CD14-positive monocyte (primary cell): ENCODE measurements at regions not wholly inside any gene's neighbourhood (a gene's known extent, or its start where the extent isn't known, plus 50 kb on each side); places are given as distances from the start of the nearest gene placed in this dataset.

ENCODE experiments used
- DNase-seq, 3 donors: peaks; one replicate each; pipeline ENCODE4 v3.0.0-alpha.2; 2011 to 2022
- H2AFZ ChIP-seq: 2 replicates; pipeline ENCODE4 v1.6.0; 2012; ENCODE audit warnings: mild to moderate bottlenecking, low read depth, low read length, inconsistent platforms; ENCODE audit not compliant: insufficient read depth, poor library complexity, severe bottlenecking
- H3K27ac ChIP-seq, 2 donors: 1 replicate in 1 of 2; 2 replicates in 1 of 2; pipeline ENCODE4 v1.5.1; 2012 to 2013; ENCODE audit warnings: low read length in 2 of 2, control low read depth in 1 of 2, inconsistent platforms in 1 of 2, low read depth in 1 of 2, mild to moderate bottlenecking in 1 of 2
- H3K27me3 ChIP-seq, 2 donors: one replicate each; pipeline versions ENCODE4 v1.6.0 to v1.6.1; 2011 to 2013; ENCODE audit warnings: low read length in 2 of 2; ENCODE audit not compliant: control insufficient read depth in 2 of 2, insufficient read depth in 2 of 2
- H3K36me3 ChIP-seq, 2 donors: replicated peaks in 1 of 2; 1 replicate in 1 of 2; 2 replicates in 1 of 2; pipeline versions ENCODE4 v1.5.1 to v1.6.1; 2012 to 2013; ENCODE audit warnings: low read length in 2 of 2, control low read depth in 1 of 2, inconsistent platforms in 1 of 2, mild to moderate bottlenecking in 1 of 2; ENCODE audit not compliant: insufficient read depth in 2 of 2, control insufficient read depth in 1 of 2
- H3K4me1 ChIP-seq, 2 donors: 1 replicate in 1 of 2; 2 replicates in 1 of 2; pipeline versions ENCODE4 v1.5.1 to v1.6.1; 2012 to 2013; ENCODE audit warnings: low read length in 2 of 2, control low read depth in 1 of 2, inconsistent platforms in 1 of 2, mild to moderate bottlenecking in 1 of 2, moderate library complexity in 1 of 2; ENCODE audit not compliant: insufficient read depth in 2 of 2, control insufficient read depth in 1 of 2
- H3K4me2 ChIP-seq: replicated peaks from 2 replicates; pipeline ENCODE3; 2012; ENCODE audit warnings: low read length, moderate library complexity, mild to moderate bottlenecking; ENCODE audit not compliant: poor library complexity, severe bottlenecking; ENCODE audit errors: extremely low read depth
- H3K4me3 ChIP-seq, 3 experiments: fragments of 200-600 bp in 1 of 3; sonication (generic) in 1 of 3; replicated peaks in 1 of 3; 1 replicate in 2 of 3; 2 replicates in 1 of 3; pipeline ENCODE4 v1.5.1; 2011 to 2013; ENCODE audit warnings: low read length in 3 of 3, mild to moderate bottlenecking in 3 of 3, control low read depth in 2 of 3, low read depth in 2 of 3, inconsistent platforms in 1 of 3, moderate library complexity in 1 of 3
- H3K79me2 ChIP-seq: 2 replicates; pipeline ENCODE4 v1.6.0; 2012; ENCODE audit warnings: mild to moderate bottlenecking, control low read depth, inconsistent platforms, low read length, moderate library complexity; ENCODE audit not compliant: insufficient read depth
- H3K9ac ChIP-seq: 2 replicates; pipeline ENCODE4 v1.6.0; 2017; ENCODE audit warnings: low read length, mild to moderate bottlenecking; ENCODE audit not compliant: insufficient read depth, poor library complexity, severe bottlenecking
- H3K9me3 ChIP-seq, 2 donors: replicated peaks in 1 of 2; 1 replicate in 1 of 2; 2 replicates in 1 of 2; pipeline versions ENCODE4 v1.5.1 to v1.6.1; 2012 to 2013; ENCODE audit warnings: low read length in 2 of 2, control low read depth in 1 of 2; ENCODE audit not compliant: control insufficient read depth in 1 of 2, insufficient read depth in 1 of 2
- H4K20me1 ChIP-seq: 2 replicates; pipeline ENCODE4 v1.6.0; 2012; ENCODE audit warnings: mild to moderate bottlenecking, low read length, control low read depth, moderate library complexity; ENCODE audit not compliant: insufficient read depth
- H3K27ac Mint-ChIP-seq, 7 donors: one replicate each; pipeline ENCODE4 v1.8.0; 2020; ENCODE audit warnings: mild to moderate bottlenecking in 7 of 7, mixed read lengths in 7 of 7, moderate library complexity in 6 of 7, inconsistent platforms in 2 of 7
- H3K27me3 Mint-ChIP-seq, 3 donors: one replicate each; pipeline ENCODE4 v1.8.0; 2021 to 2022; ENCODE audit warnings: low read depth in 3 of 3, mild to moderate bottlenecking in 3 of 3, mixed read lengths in 3 of 3, moderate library complexity in 3 of 3, inconsistent platforms in 1 of 3
- H3K36me3 Mint-ChIP-seq, 2 donors: one replicate each; pipeline ENCODE4 v1.8.0; 2020; ENCODE audit warnings: mixed read lengths in 2 of 2, inconsistent platforms in 1 of 2, mild to moderate bottlenecking in 1 of 2
- H3K4me1 Mint-ChIP-seq: one replicate; pipeline ENCODE4 v1.8.0; 2020; ENCODE audit warnings: mild to moderate bottlenecking, mixed read lengths
- H3K4me3 Mint-ChIP-seq, 2 donors: one replicate each; pipeline ENCODE4 v1.8.0; 2020; ENCODE audit warnings: mild to moderate bottlenecking in 2 of 2, mixed read lengths in 2 of 2, moderate library complexity in 1 of 2
- H3K9me3 Mint-ChIP-seq, 7 donors: one replicate each; pipeline ENCODE4 v1.8.0; 2020 to 2022; ENCODE audit warnings: mixed read lengths in 7 of 7, mild to moderate bottlenecking in 6 of 7, moderate library complexity in 6 of 7, inconsistent platforms in 2 of 7
- WGBS: methylation state at CpG from one replicate; pipeline ENCODE4 v1.1.5; 2013; ENCODE audit warnings: missing lambda C conversion rate; ENCODE audit not compliant: insufficient coverage; 5-methylcytosine and 5-hydroxymethylcytosine counted together
- intact Hi-C, 2 donors: fragments of 100-400 bp; cut with micrococcal nuclease; formaldehyde crosslinking; loops; one replicate each; pipeline versions ENCODE4 v1.15.0 to v1.15.1; 2023
- TF ChIP-seq, protein P1 (sequence below): fragments of 200-600 bp; IDR thresholded peaks from one replicate; pipeline ENCODE4 v1.8.0; 2022; ENCODE audit warnings: antibody characterized with exemption, mild to moderate bottlenecking

DNA sequence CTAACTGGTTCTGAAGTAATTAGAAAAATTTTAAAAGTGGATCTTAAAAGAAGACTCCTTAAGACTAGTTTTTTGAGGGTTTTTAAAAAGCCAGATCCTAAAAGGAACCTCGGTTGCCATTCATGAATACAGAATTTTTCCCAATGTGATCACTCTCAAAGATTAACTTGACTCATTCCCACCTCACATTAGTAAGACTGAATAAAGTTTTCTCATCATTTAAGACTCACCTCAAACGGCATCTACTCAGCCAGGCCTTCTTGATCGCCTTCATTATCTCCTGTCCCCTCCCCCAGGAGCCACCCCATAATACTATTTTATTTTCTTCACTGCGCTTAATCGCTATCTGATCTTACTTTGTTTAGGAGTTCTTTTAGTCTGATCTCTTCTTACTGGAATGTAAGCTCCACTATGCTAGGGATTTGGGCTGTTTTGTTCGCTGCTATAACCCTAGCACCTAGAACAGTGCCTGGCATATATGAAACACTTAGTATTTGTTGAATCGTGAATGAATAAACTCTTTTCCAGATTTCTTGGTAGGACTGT is 55.9 kb upstream of the PCGF5 start:
- WGBS, result 93% methylated on average over 2 of the region's 7 CpGs
- intact Hi-C loops, result loop anchor here (2.0 to 5.0 kb wide), 2 partner anchors 33 to 56 kb away; partner anchors contain the start of gene PCGF5 (in 1 of the 2)
- Mint-ChIP-seq H3K9me3 (peaks cover 0 to 9% (median 4%) of the 10 kb centered on the region in 7 donors), H3K27ac (peak overlapping the region in 4 of 7 donors; percentile 26 to 92 (median 84)), H3K27me3 (peaks cover 35 to 41% (median 37%) of the 10 kb centered on the region in 3 donors), H3K4me1 (peaks cover 16% of the 10 kb centered on the region), H3K4me3 (peak overlapping the region; percentile 87 to 89), H3K36me3 (peaks cover 8 to 9% of the 10 kb centered on the region in 2 donors)
- Histone ChIP-seq H3K27me3 (peaks cover 21 to 41% of the 10 kb centered on the region in 2 donors), H3K27ac (no peak overlapping the region), H2AFZ (no peak overlapping the region), H3K4me3 (no peak overlapping the region), H3K36me3 (no peaks in the 10 kb centered on the region), H3K4me2 (no peak overlapping the region), H3K79me2 (no peaks in the 10 kb centered on the region), H4K20me1 (no peaks in the 10 kb centered on the region), H3K9ac (no peak overlapping the region), H3K9me3 (no peaks in the 10 kb centered on the region), H3K4me1 (peaks cover 8 to 14% of the 10 kb centered on the region in 2 donors)
- DNase-seq, result no peak
- TF ChIP-seq, protein P1, sequence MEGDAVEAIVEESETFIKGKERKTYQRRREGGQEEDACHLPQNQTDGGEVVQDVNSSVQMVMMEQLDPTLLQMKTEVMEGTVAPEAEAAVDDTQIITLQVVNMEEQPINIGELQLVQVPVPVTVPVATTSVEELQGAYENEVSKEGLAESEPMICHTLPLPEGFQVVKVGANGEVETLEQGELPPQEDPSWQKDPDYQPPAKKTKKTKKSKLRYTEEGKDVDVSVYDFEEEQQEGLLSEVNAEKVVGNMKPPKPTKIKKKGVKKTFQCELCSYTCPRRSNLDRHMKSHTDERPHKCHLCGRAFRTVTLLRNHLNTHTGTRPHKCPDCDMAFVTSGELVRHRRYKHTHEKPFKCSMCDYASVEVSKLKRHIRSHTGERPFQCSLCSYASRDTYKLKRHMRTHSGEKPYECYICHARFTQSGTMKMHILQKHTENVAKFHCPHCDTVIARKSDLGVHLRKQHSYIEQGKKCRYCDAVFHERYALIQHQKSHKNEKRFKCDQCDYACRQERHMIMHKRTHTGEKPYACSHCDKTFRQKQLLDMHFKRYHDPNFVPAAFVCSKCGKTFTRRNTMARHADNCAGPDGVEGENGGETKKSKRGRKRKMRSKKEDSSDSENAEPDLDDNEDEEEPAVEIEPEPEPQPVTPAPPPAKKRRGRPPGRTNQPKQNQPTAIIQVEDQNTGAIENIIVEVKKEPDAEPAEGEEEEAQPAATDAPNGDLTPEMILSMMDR, result no peak

DNA sequence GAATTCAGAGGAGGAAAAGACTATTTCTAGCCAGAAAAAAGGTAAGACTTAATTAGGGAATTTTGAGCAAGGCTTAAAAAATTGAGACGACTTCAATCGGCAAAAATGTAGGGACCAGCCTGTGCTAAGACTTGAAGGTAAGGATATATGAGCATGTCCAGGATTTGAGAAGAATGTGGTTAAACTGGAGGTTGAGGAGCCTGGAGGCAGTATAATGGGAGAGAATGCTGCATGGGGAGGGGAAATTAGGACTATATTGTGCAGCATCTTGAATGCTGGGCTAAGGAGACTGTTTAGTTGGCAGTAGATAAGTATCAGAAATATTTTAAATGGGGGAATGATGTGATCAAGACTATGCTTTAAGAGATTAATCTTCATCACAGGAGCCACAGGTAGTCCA is 53.1 kb upstream of the PCGF5 start:
- TF ChIP-seq, protein P1, result no peak
- Histone ChIP-seq H3K36me3 (no peaks in the 10 kb centered on the region), H3K4me3 (no peak overlapping the region), H3K27ac (no peak overlapping the region), H3K9me3 (no peaks in the 10 kb centered on the region), H3K4me2 (no peak overlapping the region), H2AFZ (no peak overlapping the region), H3K9ac (no peak overlapping the region), H4K20me1 (no peaks in the 10 kb centered on the region), H3K79me2 (no peaks in the 10 kb centered on the region), H3K27me3 (peaks cover 12 to 21% of the 10 kb centered on the region in 2 donors), H3K4me1 (peaks cover 7 to 8% of the 10 kb centered on the region in 2 donors)
- H3K27me3 Mint-ChIP-seq, result peaks cover 17 to 21% (median 20%) of the 10 kb centered on the region in 3 donors
- H3K4me1 Mint-ChIP-seq, result peaks cover 13% of the 10 kb centered on the region
- peaks cover 3 to 8% of the 10 kb centered on the region in 2 donors for H3K36me3 Mint-ChIP-seq
- H3K9me3 Mint-ChIP-seq, result peaks cover 2 to 8% (median 6%) of the 10 kb centered on the region in 7 donors
- no peak overlapping the region for H3K27ac Mint-ChIP-seq
- no peak overlapping the region for H3K4me3 Mint-ChIP-seq
- intact Hi-C loops, result no loop called here
- no peak for DNase-seq
- WGBS, result 91% methylated on average over 2 of the region's 2 CpGs
